C4-2B (cell line): ENCODE measurements at regions not wholly inside any gene's neighbourhood (a gene's known extent, or its start where the extent isn't known, plus 50 kb on each side); places are given as distances from the start of the nearest gene placed in this dataset.

ENCODE experiments used
- CTCF ChIP-seq: fragments of 450-650 bp; conservative IDR thresholded peaks from 2 replicates; pipeline ENCODE4 v1.5.1; 2017; ENCODE audit warnings: mild to moderate bottlenecking
- ZFX ChIP-seq: fragments of 450-650 bp; IDR thresholded peaks from 2 replicates; pipeline ENCODE4 v1.6.1; 2017

GRCh38 chr18:67292814-67293213, 223.7 kb downstream of the DSEL start:
- TF ChIP-seq CTCF (no peak), ZFX (no peak)
